B cell (primary cell): ENCODE measurements at regions not wholly inside any gene's neighbourhood (a gene's known extent, or its start where the extent isn't known, plus 50 kb on each side); places are given as distances from the start of the nearest gene placed in this dataset.

ENCODE experiments used
- ATAC-seq: fragments of 200-7000 bp; cut with Tn5 transposase; one replicate; pipeline ENCODE4 v1.10.0; 2021; ENCODE audit warnings: low read depth, mild to moderate bottlenecking, moderate number of reproducible peaks, moderate library complexity
- CTCF ChIA-PET: fragments of 350-600 bp; sonication (Branson Sonifier 250); formaldehyde crosslinking; loops from one replicate; lab custom pipeline; 2021; ENCODE audit warnings: antibody characterized with exemption, inconsistent platforms; lab: Charles Lee
- POLR2A ChIA-PET: fragments of 350-600 bp; sonication (Branson Sonifier 250); formaldehyde crosslinking; loops from one replicate; lab custom pipeline; 2021; ENCODE audit warnings: antibody characterized with exemption; lab: Charles Lee
- DNase-seq: peaks from one replicate; pipeline ENCODE4 v3.0.0; 2013
- H2AFZ ChIP-seq: 2 replicates; pipeline ENCODE4 v1.6.1; 2012; ENCODE audit warnings: mild to moderate bottlenecking, low read depth, low read length; ENCODE audit not compliant: insufficient read depth, poor library complexity, severe bottlenecking
- H3K27ac ChIP-seq, 2 donors: 1 replicate in 1 of 2; 2 replicates in 1 of 2; pipeline ENCODE4 v1.5.1; 2012 to 2013; ENCODE audit warnings: low read length in 2 of 2, mild to moderate bottlenecking in 2 of 2, moderate library complexity in 1 of 2
- H3K27me3 ChIP-seq, 4 experiments: fragments of 200-600 bp in 1 of 4; sonication (generic) in 1 of 4; replicated peaks in 1 of 4; 1 replicate in 2 of 4; 2 replicates in 2 of 4; pipeline versions ENCODE4 v1.6.1 to v1.7.0; 2013 to 2016; ENCODE audit warnings: low read length in 3 of 4, mild to moderate bottlenecking in 2 of 4, mixed read lengths in 1 of 4, moderate library complexity in 1 of 4; ENCODE audit not compliant: insufficient read depth in 4 of 4, control insufficient read depth in 3 of 4; ENCODE audit errors: control extremely low read depth in 1 of 4
- H3K36me3 ChIP-seq, 2 experiments: replicated peaks in 1 of 2; 1 replicate in 1 of 2; 2 replicates in 1 of 2; pipeline versions ENCODE4 v1.6.1 to v1.7.1; 2013; ENCODE audit warnings: low read length in 1 of 2; ENCODE audit not compliant: insufficient read depth in 2 of 2, control insufficient read depth in 1 of 2; ENCODE audit errors: control extremely low read depth in 1 of 2, extremely low read depth in 1 of 2
- H3K4me1 ChIP-seq, 2 donors: fragments of 200-600 bp in 1 of 2; sonication (generic) in 1 of 2; 1 replicate in 1 of 2; 2 replicates in 1 of 2; pipeline versions ENCODE4 v1.5.1 to v1.6.1; 2013 to 2017; ENCODE audit warnings: low read length in 2 of 2; ENCODE audit not compliant: control insufficient read depth in 2 of 2, insufficient read depth in 2 of 2
- H3K4me2 ChIP-seq: replicated peaks from 2 replicates; pipeline ENCODE3; 2012; ENCODE audit warnings: mild to moderate bottlenecking, low read depth, low read length; ENCODE audit not compliant: poor library complexity, severe bottlenecking
- H3K4me3 ChIP-seq, 5 experiments: fragments of 200-600 bp in 1 of 5; sonication (generic) in 1 of 5; 1 replicate in 3 of 5; 2 replicates in 2 of 5; pipeline versions ENCODE4 v1.5.1 to v1.7.0; 2011 to 2016; ENCODE audit warnings: low read length in 4 of 5, mild to moderate bottlenecking in 4 of 5, low read depth in 2 of 5, control low read depth in 1 of 5, moderate library complexity in 1 of 5; ENCODE audit not compliant: insufficient read depth in 1 of 5; ENCODE audit errors: control extremely low read depth in 1 of 5, extremely low read depth in 1 of 5
- H3K79me2 ChIP-seq: fragments of 200-600 bp; sonication (generic); one replicate; pipeline ENCODE4 v1.6.0; 2016; ENCODE audit warnings: low read length; ENCODE audit not compliant: control insufficient read depth, insufficient read depth
- H3K9ac ChIP-seq: fragments of 200-600 bp; sonication (generic); 2 replicates; pipeline ENCODE4 v1.6.1; 2017; ENCODE audit warnings: mild to moderate bottlenecking, low read length, moderate library complexity
- H3K9me3 ChIP-seq, 3 donors: one replicate each; pipeline versions ENCODE4 v1.6.1 to v1.7.1; 2013; ENCODE audit warnings: low read length in 2 of 3; ENCODE audit not compliant: control insufficient read depth in 2 of 3, insufficient read depth in 1 of 3; ENCODE audit errors: control extremely low read depth in 1 of 3
- H4K20me1 ChIP-seq: 2 replicates; pipeline ENCODE4 v1.6.0; 2012; ENCODE audit warnings: mild to moderate bottlenecking, low read length; ENCODE audit not compliant: insufficient read depth, control insufficient read depth, poor library complexity, severe bottlenecking
- H3K27ac Mint-ChIP-seq: one replicate; pipeline ENCODE4 v1.8.0; 2021; ENCODE audit warnings: mixed read lengths
- H3K27me3 Mint-ChIP-seq: one replicate; pipeline ENCODE4 v1.8.0; 2021; ENCODE audit warnings: mixed read lengths
- H3K4me1 Mint-ChIP-seq: one replicate; pipeline ENCODE4 v1.8.0; 2021; ENCODE audit warnings: mixed read lengths
- H3K4me3 Mint-ChIP-seq: one replicate; pipeline ENCODE4 v1.8.0; 2021; ENCODE audit warnings: mixed read lengths
- H3K9me3 Mint-ChIP-seq: one replicate; pipeline ENCODE4 v1.8.0; 2022; ENCODE audit warnings: mixed read lengths; ENCODE audit not compliant: insufficient read depth
- EZH2 ChIP-seq: IDR thresholded peaks from 2 replicates; pipeline ENCODE4 v1.6.1; 2012; ENCODE audit warnings: borderline replicate concordance, low read depth, mild to moderate bottlenecking, moderate library complexity, low read length; ENCODE audit not compliant: insufficient read depth, poor library complexity, severe bottlenecking
- WGBS: methylation state at CpG from one replicate; pipeline ENCODE4 v1.1.5; 2013; ENCODE audit warnings: missing lambda C conversion rate; ENCODE audit not compliant: insufficient coverage; 5-methylcytosine and 5-hydroxymethylcytosine counted together
- intact Hi-C: fragments of 100-400 bp; cut with micrococcal nuclease; formaldehyde crosslinking; loops from one replicate; pipeline ENCODE4 v1.10.0; 2022
- TF ChIP-seq, protein P1 (sequence below): fragments of 200-600 bp; IDR thresholded peaks from one replicate; pipeline ENCODE4 v1.8.0; 2022; ENCODE audit warnings: antibody characterized with exemption, mild to moderate bottlenecking

GRCh38 chr7:125683156-125683555 lies 753.5 kb upstream of the POT1 start:
- H2AFZ ChIP-seq: no peak overlapping the region
- H3K4me1 ChIP-seq: no peaks in the 10 kb centered on the region
- ChIA-PET POLR2A (no interaction called here), CTCF (no interaction called here)
- Mint-ChIP-seq H3K27ac (no peak overlapping the region), H3K27me3 (no peaks in the 10 kb centered on the region), H3K4me3 (no peak overlapping the region), H3K4me1 (no peaks in the 10 kb centered on the region), H3K9me3 (peaks cover 2% of the 10 kb centered on the region)
- intact Hi-C loops: no loop called here
- H3K27me3 ChIP-seq: no peaks in the 10 kb centered on the region
- no peak overlapping the region for H3K9ac ChIP-seq
- no peaks in the 10 kb centered on the region for H3K9me3 ChIP-seq
- no peaks in the 10 kb centered on the region for H4K20me1 ChIP-seq
- no peak for TF ChIP-seq EZH2
- TF ChIP-seq, protein P1, sequence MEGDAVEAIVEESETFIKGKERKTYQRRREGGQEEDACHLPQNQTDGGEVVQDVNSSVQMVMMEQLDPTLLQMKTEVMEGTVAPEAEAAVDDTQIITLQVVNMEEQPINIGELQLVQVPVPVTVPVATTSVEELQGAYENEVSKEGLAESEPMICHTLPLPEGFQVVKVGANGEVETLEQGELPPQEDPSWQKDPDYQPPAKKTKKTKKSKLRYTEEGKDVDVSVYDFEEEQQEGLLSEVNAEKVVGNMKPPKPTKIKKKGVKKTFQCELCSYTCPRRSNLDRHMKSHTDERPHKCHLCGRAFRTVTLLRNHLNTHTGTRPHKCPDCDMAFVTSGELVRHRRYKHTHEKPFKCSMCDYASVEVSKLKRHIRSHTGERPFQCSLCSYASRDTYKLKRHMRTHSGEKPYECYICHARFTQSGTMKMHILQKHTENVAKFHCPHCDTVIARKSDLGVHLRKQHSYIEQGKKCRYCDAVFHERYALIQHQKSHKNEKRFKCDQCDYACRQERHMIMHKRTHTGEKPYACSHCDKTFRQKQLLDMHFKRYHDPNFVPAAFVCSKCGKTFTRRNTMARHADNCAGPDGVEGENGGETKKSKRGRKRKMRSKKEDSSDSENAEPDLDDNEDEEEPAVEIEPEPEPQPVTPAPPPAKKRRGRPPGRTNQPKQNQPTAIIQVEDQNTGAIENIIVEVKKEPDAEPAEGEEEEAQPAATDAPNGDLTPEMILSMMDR: no peak
- no peaks in the 10 kb centered on the region for H3K79me2 ChIP-seq
- H3K4me3 ChIP-seq: no peak overlapping the region
- DNase-seq: no peak
- ATAC-seq: no peak
- no peak overlapping the region for H3K27ac ChIP-seq
- no peaks in the 10 kb centered on the region for H3K36me3 ChIP-seq
- no peak overlapping the region for H3K4me2 ChIP-seq

DNA sequence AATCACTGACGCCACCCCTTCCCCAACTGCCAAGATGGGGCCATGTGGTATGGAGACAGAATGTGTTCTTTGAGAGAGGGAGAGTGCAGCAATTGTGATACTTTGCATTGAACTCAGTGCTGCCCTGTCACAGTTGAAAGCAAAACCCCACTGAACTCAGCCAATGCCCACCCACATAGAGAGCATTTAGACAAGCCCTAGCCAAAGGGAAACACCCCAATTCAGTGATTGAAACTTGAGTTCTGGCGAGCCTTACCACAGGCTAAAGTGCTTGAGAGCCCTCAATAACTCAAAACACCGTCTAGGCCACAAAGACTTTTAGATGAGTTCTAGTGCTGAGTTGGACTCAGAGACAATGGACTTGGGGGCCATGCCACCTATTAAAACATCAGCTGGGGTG lies 751.9 kb upstream of the POT1 start:
- CTCF ChIA-PET: no interaction called here
- intact Hi-C loops: no loop called here
- Histone ChIP-seq H3K36me3 (no peaks in the 10 kb centered on the region), H3K27ac (no peak overlapping the region), H4K20me1 (no peaks in the 10 kb centered on the region), H3K9me3 (no peaks in the 10 kb centered on the region), H3K79me2 (no peaks in the 10 kb centered on the region), H3K27me3 (no peaks in the 10 kb centered on the region), H3K4me3 (no peak overlapping the region), H3K9ac (no peak overlapping the region), H3K4me2 (no peak overlapping the region), H2AFZ (no peak overlapping the region), H3K4me1 (no peaks in the 10 kb centered on the region)
- H3K27me3 Mint-ChIP-seq: no peaks in the 10 kb centered on the region
- no peak overlapping the region for H3K27ac Mint-ChIP-seq
- peaks cover 2% of the 10 kb centered on the region for H3K9me3 Mint-ChIP-seq
- DNase-seq (no peak), ATAC-seq (no peak)
- no peak for TF ChIP-seq EZH2
- TF ChIP-seq, protein P1: no peak
- no peaks in the 10 kb centered on the region for H3K4me1 Mint-ChIP-seq
- H3K4me3 Mint-ChIP-seq: no peak overlapping the region
- POLR2A ChIA-PET: no interaction called here
- no CpG with 5 or more reads among the region's 3 CpGs for WGBS
